ENCODE measurements at regions not wholly inside any gene's neighbourhood (a gene's known extent, or its start where the extent isn't known, plus 50 kb on each side); places are given as distances from the start of the nearest gene placed in this dataset.

- Histone ChIP-seq H3K9me2 (replicated peaks; ENCODE audit: low read length) (no peaks in the 10 kb centered on the region), H3K9me3 (ENCODE audit: low read length) (no peaks in the 10 kb centered on the region), H3K4me1 (ENCODE audit: insufficient read depth, low read length) (peaks cover 9% of the 10 kb centered on the region; the same call in 1 of the 2 replicates), H3K79me2 (ENCODE audit: low read length) (no peaks in the 10 kb centered on the region), H3K36me3 (ENCODE audit: low read depth, low read length) (no peaks in the 10 kb centered on the region), H3K27ac (ENCODE audit: low read length) (no peak overlapping the region), H3K4me3 (ENCODE audit: low read length) (no peak overlapping the region), H2AFZ (ENCODE audit: low read length) (no peak overlapping the region), H3F3A (ENCODE audit: low read length, unreplicated experiment) (no peaks in the 10 kb centered on the region), H4K20me1 (ENCODE audit: low read length) (no peaks in the 10 kb centered on the region), H3K4me2 (ENCODE audit: low read length) (no peak overlapping the region), H3K9ac (ENCODE audit: low read length) (no peak overlapping the region), H3K27me3 (ENCODE audit: low read length) (no peaks in the 10 kb centered on the region)
- ATAC-seq (no peak), DNase-seq (no peak)
- TF ChIP-seq EZH2phosphoT487 (IDR thresholded peaks at IDR 0.05; ENCODE audit: borderline replicate concordance, low read length) (no peak), EZH2 (IDR thresholded peaks at IDR 0.05; ENCODE audit: low read length, unreplicated experiment) (no peak)
- TF ChIP-seq, protein P1, sequence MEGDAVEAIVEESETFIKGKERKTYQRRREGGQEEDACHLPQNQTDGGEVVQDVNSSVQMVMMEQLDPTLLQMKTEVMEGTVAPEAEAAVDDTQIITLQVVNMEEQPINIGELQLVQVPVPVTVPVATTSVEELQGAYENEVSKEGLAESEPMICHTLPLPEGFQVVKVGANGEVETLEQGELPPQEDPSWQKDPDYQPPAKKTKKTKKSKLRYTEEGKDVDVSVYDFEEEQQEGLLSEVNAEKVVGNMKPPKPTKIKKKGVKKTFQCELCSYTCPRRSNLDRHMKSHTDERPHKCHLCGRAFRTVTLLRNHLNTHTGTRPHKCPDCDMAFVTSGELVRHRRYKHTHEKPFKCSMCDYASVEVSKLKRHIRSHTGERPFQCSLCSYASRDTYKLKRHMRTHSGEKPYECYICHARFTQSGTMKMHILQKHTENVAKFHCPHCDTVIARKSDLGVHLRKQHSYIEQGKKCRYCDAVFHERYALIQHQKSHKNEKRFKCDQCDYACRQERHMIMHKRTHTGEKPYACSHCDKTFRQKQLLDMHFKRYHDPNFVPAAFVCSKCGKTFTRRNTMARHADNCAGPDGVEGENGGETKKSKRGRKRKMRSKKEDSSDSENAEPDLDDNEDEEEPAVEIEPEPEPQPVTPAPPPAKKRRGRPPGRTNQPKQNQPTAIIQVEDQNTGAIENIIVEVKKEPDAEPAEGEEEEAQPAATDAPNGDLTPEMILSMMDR (conservative IDR thresholded peaks at IDR 0.05; ENCODE audit: low read depth, low read length) = no peak
- ChIA-PET POLR2A (ENCODE audit: unreplicated experiment) (no interaction called here), CTCF (no interaction called here)
- intact Hi-C loops (cut with micrococcal nuclease) = loop anchor here (2.0 kb wide), 1 partner anchor 28 kb away; no protein-coding TSS in a partner anchor
- BruUV-seq (replicated peaks) = no TSS peak
These were observed 183.8 kb downstream of the DAD1 start for GRCh38 chr14:22405201-22405600.

DNA sequence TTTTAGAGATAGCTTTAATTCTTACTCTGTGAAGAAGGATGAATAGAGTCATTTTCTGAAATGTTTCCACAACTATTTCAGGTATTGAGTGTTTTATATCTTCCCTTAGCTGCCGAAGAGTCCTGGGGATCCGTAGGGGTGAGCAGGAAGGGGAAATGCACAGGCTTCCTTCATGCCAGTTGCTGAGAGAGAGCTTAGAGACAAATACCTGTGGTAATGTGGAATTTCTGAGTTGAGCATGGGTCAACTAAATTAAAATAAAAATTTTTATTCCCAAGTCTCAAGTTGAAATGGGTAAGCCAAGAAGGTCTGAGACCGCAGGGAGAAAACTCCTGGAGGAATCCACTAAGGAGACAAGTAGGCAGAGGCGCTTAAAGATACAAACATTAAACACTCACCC lies 185.7 kb downstream of the DAD1 start:
- ChIA-PET CTCF (no interaction called here), POLR2A (ENCODE audit: unreplicated experiment) (no interaction called here)
- no peaks in the 10 kb centered on the region for H3K36me3 ChIP-seq (ENCODE audit: low read depth, low read length)
- no peaks in the 10 kb centered on the region for H3K79me2 ChIP-seq (ENCODE audit: low read length)
- no peaks in the 10 kb centered on the region for H3K9me2 ChIP-seq (replicated peaks; ENCODE audit: low read length)
- H3K4me3 ChIP-seq (ENCODE audit: low read length) = no peak overlapping the region
- no peaks in the 10 kb centered on the region for H3F3A ChIP-seq (ENCODE audit: low read length, unreplicated experiment)
- no TSS peak for BruUV-seq (replicated peaks)
- no peaks in the 10 kb centered on the region for H3K27me3 ChIP-seq (ENCODE audit: low read length)
- DNase-seq = no peak
- no peak overlapping the region for H3K9ac ChIP-seq (ENCODE audit: low read length)
- intact Hi-C loops (cut with micrococcal nuclease) = no loop called here
- no peak overlapping the region for H3K4me2 ChIP-seq (ENCODE audit: low read length)
- TF ChIP-seq EZH2phosphoT487 (IDR thresholded peaks at IDR 0.05; ENCODE audit: borderline replicate concordance, low read length) = no peak
- peaks cover 9% of the 10 kb centered on the region; the same call in 1 of the 2 replicates for H3K4me1 ChIP-seq (ENCODE audit: insufficient read depth, low read length)
- H3K27ac ChIP-seq (ENCODE audit: low read length) = no peak overlapping the region
- H2AFZ ChIP-seq (ENCODE audit: low read length) = no peak overlapping the region
- no peaks in the 10 kb centered on the region for H3K9me3 ChIP-seq (ENCODE audit: low read length)
- H4K20me1 ChIP-seq (ENCODE audit: low read length) = no peaks in the 10 kb centered on the region
- no peak for ATAC-seq

GRCh38 chr14:22400655-22401259 lies 188.3 kb downstream of the DAD1 start:
- no peak overlapping the region for H2AFZ ChIP-seq (ENCODE audit: low read length)
- ATAC-seq = no peak
- DNase-seq = no peak
- H3K9me2 ChIP-seq (replicated peaks; ENCODE audit: low read length) = no peaks in the 10 kb centered on the region
- no peaks in the 10 kb centered on the region for H3K79me2 ChIP-seq (ENCODE audit: low read length)
- H3K36me3 ChIP-seq (ENCODE audit: low read depth, low read length) = no peaks in the 10 kb centered on the region
- ChIA-PET POLR2A (ENCODE audit: unreplicated experiment) (interaction anchor here (0.7 kb wide), 1 partner anchor 149 kb away, joined by 3 read pairs; no protein-coding TSS in a partner anchor), CTCF (no interaction called here)
- no peak overlapping the region for H3K9ac ChIP-seq (ENCODE audit: low read length)
- H4K20me1 ChIP-seq (ENCODE audit: low read length) = no peaks in the 10 kb centered on the region
- no peaks in the 10 kb centered on the region for H3K9me3 ChIP-seq (ENCODE audit: low read length)
- H3K4me3 ChIP-seq (ENCODE audit: low read length) = no peak overlapping the region
- no peaks in the 10 kb centered on the region for H3F3A ChIP-seq (ENCODE audit: low read length, unreplicated experiment)
- no peak overlapping the region for H3K27ac ChIP-seq (ENCODE audit: low read length)
- TF ChIP-seq, protein P1 (conservative IDR thresholded peaks at IDR 0.05; ENCODE audit: low read depth, low read length) = no peak
- TF ChIP-seq EZH2phosphoT487 (IDR thresholded peaks at IDR 0.05; ENCODE audit: borderline replicate concordance, low read length) (no peak), EZH2 (IDR thresholded peaks at IDR 0.05; ENCODE audit: low read length, unreplicated experiment) (no peak)
- no TSS peak for BruUV-seq (replicated peaks)
- intact Hi-C loops (cut with micrococcal nuclease) = no loop called here
- no peak overlapping the region for H3K4me2 ChIP-seq (ENCODE audit: low read length)
- peaks cover 6% of the 10 kb centered on the region; the same call in 1 of the 2 replicates for H3K4me1 ChIP-seq (ENCODE audit: insufficient read depth, low read length)
- H3K27me3 ChIP-seq (ENCODE audit: low read length) = no peaks in the 10 kb centered on the region
